ENCODE measurements at regions not wholly inside any gene's neighbourhood (a gene's known extent, or its start where the extent isn't known, plus 50 kb on each side); places are given as distances from the start of the nearest gene placed in this dataset.

DNA sequence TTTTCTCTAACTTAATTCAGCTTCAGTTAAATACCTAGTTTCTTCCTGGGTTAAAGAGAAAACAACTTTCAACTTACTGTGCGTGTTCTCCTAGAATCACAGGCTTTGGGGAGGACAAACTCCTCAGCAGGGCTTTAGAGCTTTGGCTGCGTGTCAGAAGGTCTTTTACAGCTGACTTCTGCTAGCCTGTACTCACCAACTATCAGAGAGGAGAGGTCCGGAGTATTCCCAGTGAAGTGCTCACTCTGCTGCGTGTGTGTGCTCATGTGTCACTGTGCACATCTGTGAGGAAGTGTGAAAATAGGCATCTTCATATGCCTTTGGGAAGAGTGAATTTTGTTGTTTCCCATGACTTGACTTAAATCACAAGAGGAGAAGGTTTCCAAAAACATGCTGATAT lies 423.2 kb upstream of the SGCD start:
- TF ChIP-seq CTCF (IDR thresholded peaks at IDR 0.05; ENCODE audit: low read depth, low read length, missing input control) (no peak), MAX (IDR thresholded peaks at IDR 0.05) (no peak), JUND (IDR thresholded peaks at IDR 0.05) (no peak)

Data from liver (tissue), 3 donors.